H1 (cell line): ENCODE measurements at regions not wholly inside any gene's neighbourhood (a gene's known extent, or its start where the extent isn't known, plus 50 kb on each side); places are given as distances from the start of the nearest gene placed in this dataset.

Experiments used
- CTCF ChIA-PET: fragments of 300-600 bp; sonication (Branson Sonifier 250); formaldehyde crosslinking; loops from one replicate; lab custom pipeline; 2021; ENCODE audit not compliant: partially characterized antibody; lab: Charles Lee
- POLR2A ChIA-PET: fragments of 300-600 bp; sonication (Branson Sonifier 250); formaldehyde crosslinking; loops from one replicate; lab custom pipeline; 2021; ENCODE audit warnings: inconsistent platforms; ENCODE audit not compliant: partially characterized antibody; lab: Charles Lee
- DNase-seq, 2 experiments: peaks; one replicate each; pipeline versions ENCODE4 v3.0.0 to v3.0.0-alpha.2; 2010 to 2022; ENCODE audit warnings: low spot score in 2 of 2, low read depth in 1 of 2, mixed read lengths in 1 of 2
- FAIRE-seq: peaks from 2 replicates; lab custom pipeline; 2011; peaks lifted over from hg19 to GRCh38; lab: Jason Lieb, UNC
- H2AFZ ChIP-seq: 2 replicates; pipeline ENCODE4 v1.8.1; 2012; ENCODE audit warnings: low read length, inconsistent platforms
- H2AK5ac ChIP-seq: 2 replicates; pipeline ENCODE4 v1.6.1; 2013; ENCODE audit warnings: low read depth, low read length
- H2BK120ac ChIP-seq: replicated peaks from 2 replicates; pipeline ENCODE3; 2013; ENCODE audit warnings: low read depth, low read length, inconsistent platforms
- H2BK12ac ChIP-seq: 2 replicates; pipeline ENCODE4 v1.6.1; 2013; ENCODE audit warnings: low read depth, low read length
- H2BK15ac ChIP-seq: 2 replicates; pipeline ENCODE4 v1.6.1; 2013; ENCODE audit warnings: low read length
- H2BK20ac ChIP-seq: 2 replicates; pipeline ENCODE4 v1.6.1; 2013; ENCODE audit warnings: low read length
- H2BK5ac ChIP-seq: 2 replicates; pipeline ENCODE4 v1.6.1; 2013; ENCODE audit warnings: low read depth, low read length
- H3K14ac ChIP-seq: 2 replicates; pipeline ENCODE4 v1.6.1; 2013; ENCODE audit warnings: inconsistent platforms; ENCODE audit not compliant: insufficient read length
- H3K18ac ChIP-seq: 2 replicates; pipeline ENCODE4 v1.6.1; 2013; ENCODE audit warnings: low read length; ENCODE audit errors: extremely low read depth
- H3K23ac ChIP-seq: 2 replicates; pipeline ENCODE4 v1.6.1; 2013; ENCODE audit warnings: inconsistent platforms; ENCODE audit not compliant: insufficient read length
- H3K23me2 ChIP-seq: 2 replicates; pipeline ENCODE4 v1.6.1; 2013; ENCODE audit warnings: low read depth, low read length
- H3K27ac ChIP-seq: 2 replicates; pipeline ENCODE4 v1.6.1; 2011; ENCODE audit warnings: low read depth, low read length, inconsistent platforms
- H3K27me3 ChIP-seq, 4 experiments: replicated peaks in 1 of 4; 1 replicate in 1 of 4; 2 replicates in 3 of 4; pipeline versions ENCODE4 v1.6.1 to v1.8.1; 2011 to 2013; ENCODE audit warnings: low read length in 3 of 4, mild to moderate bottlenecking in 3 of 4, inconsistent platforms in 2 of 4, mixed read lengths in 2 of 4, moderate library complexity in 1 of 4; ENCODE audit not compliant: control insufficient read depth in 3 of 4, insufficient read depth in 3 of 4; ENCODE audit errors: extremely low read depth in 1 of 4
- H3K36me3 ChIP-seq, 4 experiments: 2 replicates each; pipeline versions ENCODE4 v1.6.1 to v1.8.1; 2011 to 2013; ENCODE audit warnings: mild to moderate bottlenecking in 4 of 4, low read length in 3 of 4, moderate library complexity in 2 of 4, control low read depth in 1 of 4, inconsistent platforms in 1 of 4; ENCODE audit not compliant: insufficient read depth in 4 of 4, control insufficient read depth in 2 of 4
- H3K4ac ChIP-seq: replicated peaks from 2 replicates; pipeline ENCODE3; 2013; ENCODE audit warnings: low read length, low read depth, mixed read lengths, inconsistent platforms; ENCODE audit not compliant: insufficient read length
- H3K4me1 ChIP-seq, 4 experiments: replicated peaks in 1 of 4; 1 replicate in 1 of 4; 2 replicates in 3 of 4; pipeline versions ENCODE4 v1.6.1 to v1.8.1; 2011 to 2013; ENCODE audit warnings: low read length in 3 of 4, inconsistent platforms in 2 of 4, mixed read lengths in 1 of 4; ENCODE audit not compliant: insufficient read depth in 4 of 4, control insufficient read depth in 3 of 4
- H3K4me2 ChIP-seq, 2 experiments: 2 replicates each; pipeline versions ENCODE4 v1.6.1 to v1.8.1; 2011 to 2013; ENCODE audit warnings: low read depth in 2 of 2, low read length in 2 of 2, control low read depth in 1 of 2, inconsistent platforms in 1 of 2, mild to moderate bottlenecking in 1 of 2; ENCODE audit not compliant: insufficient read depth in 1 of 2
- H3K4me3 ChIP-seq, 4 experiments: fragments of 200-600, 300-600 bp in 1 of 4; sonication (generic), shearing (Covaris generic), sonication (Bioruptor Twin) in 1 of 4; 2 replicates each; pipeline versions ENCODE4 v1.5.1 to v1.8.1; 2011 to 2016; ENCODE audit warnings: low read length in 4 of 4, low read depth in 3 of 4, control low read depth in 2 of 4, inconsistent platforms in 2 of 4, mild to moderate bottlenecking in 2 of 4, mixed read lengths in 1 of 4, moderate library complexity in 1 of 4; ENCODE audit not compliant: insufficient read depth in 2 of 4; ENCODE audit errors: extremely low read depth in 1 of 4
- H3K56ac ChIP-seq: replicated peaks from 2 replicates; pipeline ENCODE3; 2013; ENCODE audit warnings: low read depth, mild to moderate bottlenecking, mixed read lengths, low read length, inconsistent platforms; ENCODE audit not compliant: insufficient read length
- H3K79me1 ChIP-seq: 2 replicates; pipeline ENCODE4 v1.6.1; 2013; ENCODE audit warnings: low read depth, low read length, control low read depth
- H3K79me2 ChIP-seq, 2 experiments: 2 replicates each; pipeline versions ENCODE4 v1.6.1 to v1.8.1; 2012 to 2013; ENCODE audit warnings: low read length in 2 of 2, mild to moderate bottlenecking in 2 of 2, inconsistent platforms in 1 of 2; ENCODE audit not compliant: insufficient read depth in 2 of 2, control insufficient read depth in 1 of 2
- H3K9ac ChIP-seq, 4 experiments: replicated peaks in 1 of 4; 1 replicate in 1 of 4; 2 replicates in 3 of 4; pipeline versions ENCODE4 v1.6.1 to v1.8.1; 2011 to 2013; ENCODE audit warnings: low read depth in 3 of 4, low read length in 3 of 4, control low read depth in 2 of 4, mild to moderate bottlenecking in 2 of 4, moderate library complexity in 2 of 4, inconsistent platforms in 1 of 4; ENCODE audit errors: extremely low read depth in 1 of 4
- H3K9me3 ChIP-seq, 2 experiments: 2 replicates each; pipeline versions ENCODE4 v1.6.1 to v1.8.1; 2012 to 2013; ENCODE audit warnings: mild to moderate bottlenecking in 2 of 2, moderate library complexity in 2 of 2, control low read depth in 1 of 2, inconsistent platforms in 1 of 2, low read depth in 1 of 2, low read length in 1 of 2, mixed read lengths in 1 of 2; ENCODE audit not compliant: insufficient read depth in 2 of 2
- H4K20me1 ChIP-seq, 2 experiments: replicated peaks in 1 of 2; 2 replicates each; pipeline versions ENCODE3 to v1.8.1; 2011 to 2013; ENCODE audit warnings: inconsistent platforms in 2 of 2, low read length in 2 of 2, mild to moderate bottlenecking in 1 of 2; ENCODE audit not compliant: insufficient read depth in 2 of 2, control insufficient read depth in 1 of 2
- H4K5ac ChIP-seq: 2 replicates; pipeline ENCODE4 v1.6.1; 2013; ENCODE audit warnings: low read length, low read depth, mixed read lengths, inconsistent platforms; ENCODE audit not compliant: insufficient read length
- H4K8ac ChIP-seq: 2 replicates; pipeline ENCODE4 v1.8.0; 2013; ENCODE audit warnings: mild to moderate bottlenecking, moderate library complexity, low read length, inconsistent platforms; ENCODE audit not compliant: insufficient read depth; ENCODE audit errors: extremely low read depth
- H4K91ac ChIP-seq: replicated peaks from 2 replicates; pipeline ENCODE3; 2013; ENCODE audit warnings: low read length, mixed read lengths, inconsistent platforms; ENCODE audit not compliant: insufficient read length
- ASH2L ChIP-seq: fragments of 200-600, 300-600 bp; sonication (generic); IDR thresholded peaks from one replicate; pipeline ENCODE4 v1.7.1; 2017; ENCODE audit warnings: low read length
- BRCA1 ChIP-seq: IDR thresholded peaks from 2 replicates; pipeline ENCODE4 v1.6.1; 2012; ENCODE audit warnings: low read depth, low read length, improper control_type of control experiment
- CBX8 ChIP-seq: fragments of 300-800, 300-1000 bp; sonication (generic); IDR thresholded peaks from 2 replicates; pipeline ENCODE4 v1.7.1; 2016; ENCODE audit warnings: low read depth, low read length, borderline replicate concordance
- CHD2 ChIP-seq: IDR thresholded peaks from 2 replicates; pipeline ENCODE4 v1.6.1; 2012; ENCODE audit warnings: low read length, improper control_type of control experiment
- CREB1 ChIP-seq: IDR thresholded peaks from 2 replicates; pipeline ENCODE4 v1.6.1; 2012; ENCODE audit warnings: inconsistent platforms
- CTBP2 ChIP-seq: IDR thresholded peaks from 2 replicates; pipeline ENCODE4 v1.7.0; 2011; ENCODE audit warnings: borderline replicate concordance, mild to moderate bottlenecking, moderate library complexity, mixed read lengths, low read length; ENCODE audit not compliant: insufficient read depth, insufficient read length
- EP300 ChIP-seq, 2 experiments: IDR thresholded peaks; 1 replicate in 1 of 2; 2 replicates in 1 of 2; pipeline ENCODE4 v1.6.1; 2011 to 2012; ENCODE audit warnings: low read depth in 2 of 2, low read length in 2 of 2, mild to moderate bottlenecking in 2 of 2, borderline replicate concordance in 1 of 2, inconsistent platforms in 1 of 2, moderate library complexity in 1 of 2
- JUN ChIP-seq: IDR thresholded peaks from 2 replicates; pipeline ENCODE4 v1.6.1; 2011; ENCODE audit warnings: low read depth, mild to moderate bottlenecking, improper control_type of control experiment, low read length
- POU5F1 ChIP-seq: IDR thresholded peaks from 2 replicates; pipeline ENCODE4 v1.6.1; 2011; ENCODE audit warnings: low read depth, mild to moderate bottlenecking, low read length, moderate library complexity
- RBBP5 ChIP-seq: IDR thresholded peaks from 2 replicates; pipeline ENCODE4 v1.7.1; 2012; ENCODE audit warnings: low read depth, mild to moderate bottlenecking, inconsistent platforms, low read length, moderate library complexity, borderline replicate concordance
- RXRA ChIP-seq: IDR thresholded peaks from 2 replicates; pipeline ENCODE4 v1.6.1; 2011; ENCODE audit warnings: low read depth, mild to moderate bottlenecking, low read length, moderate library complexity; ENCODE audit not compliant: insufficient read depth
- SP2 ChIP-seq: IDR thresholded peaks from 2 replicates; pipeline ENCODE4 v1.6.1; 2012; ENCODE audit warnings: mild to moderate bottlenecking, low read length, inconsistent platforms
- SP4 ChIP-seq: IDR thresholded peaks from 2 replicates; pipeline ENCODE4 v1.6.1; 2012; ENCODE audit warnings: low read length, inconsistent platforms
- TCF12 ChIP-seq: IDR thresholded peaks from 2 replicates; pipeline ENCODE4 v1.6.1; 2011; ENCODE audit warnings: low read depth, mild to moderate bottlenecking, low read length
- WGBS, 2 experiments: shearing (Covaris generic) in 1 of 2; methylation state at CpG; one replicate each; pipeline versions ENCODE4 v1.1.6 to v1.1.7; 2013 to 2015; ENCODE audit warnings: low lambda C conversion rate in 2 of 2, mixed read lengths in 2 of 2, inconsistent platforms in 1 of 2, low coverage in 1 of 2, missing lambda C conversion rate in 1 of 2; ENCODE audit not compliant: insufficient replicate concordance in 2 of 2, insufficient coverage in 1 of 2, insufficient read length in 1 of 2; ENCODE audit errors: extremely low coverage in 1 of 2, missing lambda C conversion rate in 1 of 2; 5-methylcytosine and 5-hydroxymethylcytosine counted together
- TF ChIP-seq, protein P1 (sequence below): IDR thresholded peaks from 2 replicates; pipeline ENCODE4 v1.6.1; 2012; ENCODE audit warnings: low read length, inconsistent platforms

DNA sequence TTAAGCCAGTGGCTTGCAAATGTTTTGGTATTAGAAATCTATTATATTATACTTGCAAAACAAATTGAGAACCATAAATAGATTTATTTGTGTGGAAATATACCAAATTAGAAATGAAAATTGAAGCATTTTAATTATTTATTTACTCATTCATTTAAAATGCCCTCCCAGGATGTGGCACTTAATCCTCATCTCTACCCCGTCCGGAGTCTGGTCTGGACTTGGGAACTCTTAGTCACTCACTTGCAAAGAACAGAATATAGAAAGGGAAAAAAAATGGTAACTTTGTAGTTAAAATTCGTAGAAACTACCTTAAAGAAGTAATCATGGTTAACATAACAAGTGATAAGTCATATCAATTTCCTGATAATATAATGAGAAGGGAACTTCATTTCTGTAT is 775.9 kb upstream of the INTU start:
- H2BK20ac ChIP-seq = no peak overlapping the region
- DNase-seq (no peak), FAIRE-seq (no peak)
- no peak overlapping the region for H3K4me2 ChIP-seq
- H3K36me3 ChIP-seq = no peaks in the 10 kb centered on the region
- no peak overlapping the region for H2BK15ac ChIP-seq
- no peak overlapping the region for H3K4ac ChIP-seq
- H3K23ac ChIP-seq = no peak overlapping the region
- no peaks in the 10 kb centered on the region for H4K20me1 ChIP-seq
- H3K14ac ChIP-seq = no peak overlapping the region
- no peaks in the 10 kb centered on the region for H3K27me3 ChIP-seq
- no peak overlapping the region for H4K8ac ChIP-seq
- WGBS, 2 experiments = 91% methylated on average over 3 of the region's 3 CpGs; no CpG with 5 or more reads in 1 of the 2 experiments
- H2AFZ ChIP-seq = no peak overlapping the region
- H2BK12ac ChIP-seq = no peak overlapping the region
- H3K79me1 ChIP-seq = no peaks in the 10 kb centered on the region
- ChIA-PET CTCF (no interaction called here), POLR2A (no interaction called here)
- no peak overlapping the region for H2BK120ac ChIP-seq
- H4K5ac ChIP-seq = no peak overlapping the region
- no peak overlapping the region for H3K27ac ChIP-seq
- H3K56ac ChIP-seq = no peak overlapping the region
- no peaks in the 10 kb centered on the region for H3K4me1 ChIP-seq
- no peaks in the 10 kb centered on the region for H3K9me3 ChIP-seq
- no peaks in the 10 kb centered on the region for H3K79me2 ChIP-seq
- H3K9ac ChIP-seq = no peak overlapping the region
- H4K91ac ChIP-seq = no peak overlapping the region
- no peak overlapping the region for H3K18ac ChIP-seq
- H3K23me2 ChIP-seq = no peaks in the 10 kb centered on the region
- no peak overlapping the region for H2BK5ac ChIP-seq
- H3K4me3 ChIP-seq = no peak overlapping the region
- no peak overlapping the region for H2AK5ac ChIP-seq
- TF ChIP-seq POU5F1 (no peak), JUN (no peak), RXRA (no peak), BRCA1 (no peak), SP4 (no peak), SP2 (no peak), CREB1 (no peak), TCF12 (no peak), CHD2 (no peak), CBX8 (no peak), RBBP5 (no peak), ASH2L (no peak), CTBP2 (no peak), EP300 (IDR thresholded peaks at IDR 0.05; ENCODE audit: borderline replicate concordance in 1 of 2, low read depth in 2 of 2, low read length in 2 of 2) (no peak)
- TF ChIP-seq, protein P1, sequence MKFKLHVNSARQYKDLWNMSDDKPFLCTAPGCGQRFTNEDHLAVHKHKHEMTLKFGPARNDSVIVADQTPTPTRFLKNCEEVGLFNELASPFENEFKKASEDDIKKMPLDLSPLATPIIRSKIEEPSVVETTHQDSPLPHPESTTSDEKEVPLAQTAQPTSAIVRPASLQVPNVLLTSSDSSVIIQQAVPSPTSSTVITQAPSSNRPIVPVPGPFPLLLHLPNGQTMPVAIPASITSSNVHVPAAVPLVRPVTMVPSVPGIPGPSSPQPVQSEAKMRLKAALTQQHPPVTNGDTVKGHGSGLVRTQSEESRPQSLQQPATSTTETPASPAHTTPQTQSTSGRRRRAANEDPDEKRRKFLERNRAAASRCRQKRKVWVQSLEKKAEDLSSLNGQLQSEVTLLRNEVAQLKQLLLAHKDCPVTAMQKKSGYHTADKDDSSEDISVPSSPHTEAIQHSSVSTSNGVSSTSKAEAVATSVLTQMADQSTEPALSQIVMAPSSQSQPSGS = no peak
